ENCODE measurements at regions not wholly inside any gene's neighbourhood (a gene's known extent, or its start where the extent isn't known, plus 50 kb on each side); places are given as distances from the start of the nearest gene placed in this dataset.

DNA sequence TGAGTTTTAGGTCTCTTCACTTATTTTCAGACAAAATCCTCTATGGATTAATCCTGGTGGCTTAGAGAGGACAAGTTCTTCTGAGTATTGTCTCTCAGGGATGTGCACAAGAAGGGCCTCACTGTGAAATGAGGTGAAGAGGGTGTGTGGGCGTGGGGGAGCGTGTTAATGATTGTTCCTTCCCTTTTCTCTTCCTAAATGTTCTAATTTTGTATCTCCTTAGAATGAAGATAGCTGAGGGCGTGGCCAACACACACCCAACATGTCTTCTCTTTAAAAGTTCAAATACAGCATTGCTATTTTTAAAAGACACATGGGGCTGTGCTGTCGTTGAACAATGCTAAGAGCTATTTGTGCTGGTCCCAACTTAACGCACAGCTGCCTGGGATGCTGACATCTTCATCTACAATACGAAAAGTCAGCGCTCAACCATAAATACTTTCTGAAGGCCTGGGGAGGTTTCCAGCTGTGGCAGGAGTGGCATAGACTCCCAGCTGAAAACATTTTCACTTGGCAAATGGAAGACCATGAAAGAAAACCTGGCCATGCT lies 135.9 kb downstream of the JCAD start:
- DNase-seq, result no peak

GRCh38 chr10:29922892-29923291 lies 136.5 kb downstream of the JCAD start:
- DNase-seq, result no peak

GRCh38 chr10:29922226-29922625 lies 137.2 kb downstream of the JCAD start:
- DNase-seq, result no peak

- no peak for DNase-seq
These were observed 138.3 kb downstream of the JCAD start for GRCh38 chr10:29921071-29921446.

DNA sequence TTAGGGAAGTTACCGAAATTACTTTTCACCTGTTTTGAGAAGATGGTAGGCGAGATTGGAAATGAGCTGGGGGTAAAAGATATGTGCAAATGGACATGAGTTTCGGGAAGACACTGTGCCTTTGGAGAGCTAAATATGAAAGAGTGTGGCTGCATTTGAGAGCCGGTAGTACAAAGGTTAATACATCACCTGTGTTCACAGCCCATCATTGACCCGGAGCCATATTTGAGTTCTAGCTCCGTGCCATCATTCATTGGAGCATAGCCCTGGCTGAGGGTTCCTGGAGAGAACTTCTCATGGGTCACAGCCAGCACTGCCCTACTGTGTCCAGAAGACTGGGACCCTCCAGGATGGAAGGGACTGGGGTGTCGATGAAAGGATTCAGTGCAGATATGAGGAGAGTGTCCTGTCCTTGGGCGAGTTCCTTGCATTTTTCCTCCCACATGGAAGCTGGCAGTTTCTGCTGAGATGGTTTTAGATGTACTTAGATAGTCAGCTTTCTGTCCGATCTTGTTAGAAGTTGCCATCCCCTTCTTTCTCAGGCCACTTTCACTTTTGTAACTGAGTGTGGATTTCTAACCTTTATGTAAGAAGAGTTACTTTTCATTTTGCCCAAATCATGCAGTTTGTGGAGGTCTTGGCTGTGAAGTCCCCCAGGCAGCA lies 138.8 kb downstream of the JCAD start:
- DNase-seq, result no peak

- DNase-seq, result no peak
These were observed 140.6 kb downstream of the JCAD start for GRCh38 chr10:29918623-29919400.

GRCh38 chr10:29917311-29917710 lies 142.1 kb downstream of the JCAD start:
- DNase-seq, result no peak

DNA sequence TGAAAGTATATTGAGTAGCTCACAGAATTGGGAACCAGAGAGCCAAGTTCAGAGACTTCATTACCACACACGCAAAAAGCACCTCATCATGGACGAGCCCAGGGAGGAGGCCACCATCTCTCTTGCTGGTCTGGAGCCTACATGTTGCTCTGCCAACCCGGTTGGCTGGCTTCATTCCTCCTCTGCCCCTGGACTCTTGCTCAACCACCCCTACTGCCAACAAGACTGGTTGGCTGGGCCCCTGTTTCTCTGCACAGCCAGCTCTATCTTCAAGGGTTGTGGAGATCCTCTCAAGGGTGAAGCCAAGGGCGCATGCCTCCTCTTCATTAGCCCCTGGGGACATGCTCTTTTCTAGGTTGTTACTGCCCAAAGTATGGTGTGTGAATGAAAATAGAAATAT lies 142.7 kb downstream of the JCAD start:
- no peak for DNase-seq

DNA sequence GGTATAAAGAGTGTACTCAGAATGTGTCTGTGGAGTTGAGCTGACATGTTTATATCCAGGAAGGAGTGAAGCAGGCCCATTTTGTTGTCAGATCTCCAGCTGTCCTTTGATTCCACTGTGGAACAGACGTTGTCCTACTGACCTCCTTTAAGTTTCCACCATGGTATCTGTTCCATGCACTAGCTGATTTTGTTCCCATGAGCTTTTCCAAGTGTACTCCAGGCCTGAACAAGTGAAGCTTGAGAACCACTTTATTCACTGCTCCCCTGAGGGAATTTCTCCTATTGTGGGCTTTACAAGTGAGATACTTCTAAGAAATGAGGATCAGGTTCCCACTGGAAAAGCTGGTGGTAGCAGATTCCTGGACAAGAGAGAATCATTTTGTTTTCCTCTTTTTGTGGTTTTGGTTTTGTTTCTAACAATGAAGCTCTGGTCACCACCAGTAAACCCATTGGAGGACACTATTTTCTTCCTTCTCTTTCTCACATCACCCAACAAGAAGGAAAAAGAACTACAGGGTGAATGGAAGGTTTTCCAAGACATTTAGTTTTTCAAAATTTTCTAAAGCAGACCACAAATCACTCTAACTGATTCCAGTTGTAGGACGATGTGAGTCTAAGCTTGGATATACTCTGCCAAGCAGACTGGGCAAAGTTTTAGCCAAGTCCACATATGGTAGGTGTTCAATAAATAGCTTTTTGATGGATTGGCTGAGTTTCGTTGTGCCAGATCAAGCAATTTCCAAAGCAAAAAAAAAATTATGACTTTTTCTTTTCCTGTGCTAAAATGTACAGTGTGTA lies 144.2 kb downstream of the JCAD start:
- no peak for DNase-seq

DNA sequence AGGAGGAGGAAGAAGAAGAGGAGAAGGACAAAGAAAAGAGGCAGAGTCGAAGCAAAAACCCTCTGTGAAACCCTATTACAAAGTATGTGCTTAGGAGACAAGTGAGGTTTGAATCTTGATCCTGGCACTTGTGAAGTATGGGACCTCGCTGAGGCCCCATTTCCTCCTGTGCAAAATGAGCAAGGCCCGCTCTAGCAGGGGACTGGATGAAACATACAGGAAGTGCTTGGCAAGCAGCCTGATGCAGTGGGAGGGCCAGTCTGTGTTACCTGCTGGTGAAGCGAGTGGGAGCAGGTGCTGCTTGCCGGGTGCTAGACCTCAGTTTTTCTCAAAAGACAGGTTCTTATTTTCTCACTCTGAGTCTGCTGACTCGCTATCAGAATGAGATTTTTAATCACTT lies 150.4 kb downstream of the JCAD start:
- no peak for DNase-seq

DNA sequence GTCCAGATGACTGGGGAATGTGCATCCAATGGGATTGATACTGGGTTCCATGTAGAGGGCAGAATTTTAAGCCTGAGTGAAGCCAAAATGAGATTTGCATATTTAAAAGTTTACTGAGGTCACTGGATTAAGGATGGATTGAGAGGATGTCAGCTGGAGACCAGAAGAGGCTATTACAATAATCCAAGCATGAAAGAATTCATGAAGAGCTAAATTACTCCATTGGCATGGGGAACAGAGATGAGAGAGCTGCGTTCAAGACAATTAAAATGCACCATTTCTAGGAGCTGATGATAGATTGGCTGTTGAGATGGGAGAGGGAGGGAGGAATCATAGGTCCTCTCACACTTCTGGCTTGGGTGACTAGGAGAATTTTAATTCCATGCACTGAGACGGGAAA lies 158.5 kb downstream of the JCAD start:
- DNase-seq, result no peak

- DNase-seq, result no peak
These were observed 161.2 kb downstream of the JCAD start for GRCh38 chr10:29897999-29898716.

GRCh38 chr10:29897430-29897829 lies 162.0 kb downstream of the JCAD start:
- DNase-seq, result no peak

- DNase-seq, result no peak
These were observed 163.3 kb downstream of the JCAD start for GRCh38 chr10:29896053-29896452.

GRCh38 chr10:29895456-29895855 lies 163.9 kb downstream of the JCAD start:
- DNase-seq, result no peak

DNA sequence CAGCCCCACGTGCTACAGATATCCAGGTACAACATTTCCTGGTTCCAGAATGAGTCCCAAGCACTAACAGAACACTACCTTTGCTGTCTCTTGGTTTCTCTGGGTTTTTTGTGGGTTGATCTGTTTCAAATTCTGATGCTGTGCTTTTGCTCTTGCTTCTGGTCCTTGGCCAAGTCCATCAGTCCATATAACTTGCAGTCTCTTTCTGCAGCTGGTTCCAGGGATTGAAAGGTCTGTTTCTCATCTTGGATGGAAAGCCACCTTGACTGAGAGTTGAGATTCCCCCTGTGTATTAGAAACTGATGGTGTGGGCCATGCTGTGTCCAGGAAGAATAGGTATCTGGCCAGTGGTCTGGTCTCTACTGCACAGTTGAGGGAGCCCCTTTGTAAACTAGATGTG lies 171.1 kb downstream of the JCAD start:
- DNase-seq, result no peak

GRCh38 chr10:29886299-29886698 lies 173.1 kb downstream of the JCAD start:
- no peak for DNase-seq

DNA sequence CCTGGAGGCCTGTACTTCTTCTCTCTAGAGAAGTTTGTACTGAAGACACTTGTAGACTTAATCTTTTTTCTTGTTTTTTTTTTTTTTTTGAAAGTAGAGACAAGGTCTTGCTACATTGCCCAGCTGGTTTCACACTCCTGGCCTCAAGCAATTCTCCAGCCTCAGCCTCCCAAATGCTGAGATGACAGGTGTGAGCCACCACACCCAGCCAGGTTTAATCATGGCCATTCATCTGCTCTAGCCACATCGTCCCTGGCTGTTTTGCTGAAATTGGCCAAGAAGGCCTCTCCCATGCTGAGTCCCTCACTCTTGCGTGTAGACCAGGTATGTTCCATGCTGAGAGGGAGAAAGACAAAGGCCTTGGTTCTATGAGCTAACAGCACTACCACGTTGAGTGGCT lies 176.2 kb downstream of the JCAD start:
- DNase-seq, result no peak

DNA sequence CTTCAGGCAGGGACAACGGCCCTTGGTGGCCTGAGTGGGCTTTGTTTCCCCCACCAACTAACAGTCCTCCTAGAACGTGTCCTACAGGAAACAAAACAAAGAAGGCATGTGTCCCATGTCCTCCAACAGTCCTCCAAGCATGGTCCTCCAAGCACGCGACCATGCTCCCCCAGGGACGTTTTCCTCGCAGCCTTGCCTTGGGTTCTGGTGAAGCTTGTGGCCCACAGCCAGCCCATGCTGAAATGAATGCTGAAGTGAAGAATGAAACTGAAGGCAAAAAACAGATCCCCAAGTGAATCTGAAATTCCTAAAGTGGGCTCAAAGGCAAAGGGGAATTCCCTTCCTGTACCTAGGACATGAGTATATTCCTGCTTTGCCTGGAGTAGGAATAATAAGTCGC lies 176.6 kb downstream of the JCAD start:
- no peak for DNase-seq

GRCh38 chr10:29881811-29882210 lies 177.6 kb downstream of the JCAD start:
- DNase-seq, result no peak

- DNase-seq, result no peak
These were observed 178.0 kb downstream of the JCAD start for GRCh38 chr10:29881336-29881771.

- DNase-seq, result no peak
These were observed 178.5 kb downstream of the JCAD start for GRCh38 chr10:29880856-29881255.

GRCh38 chr10:29879862-29880261 lies 179.5 kb downstream of the JCAD start:
- DNase-seq, result no peak
